ENCODE measurements at regions not wholly inside any gene's neighbourhood (a gene's known extent, or its start where the extent isn't known, plus 50 kb on each side); places are given as distances from the start of the nearest gene placed in this dataset.
A peak's percentile ranks its signal among the peaks of the same experiment; 100 is the strongest.
"Not testable (repeated sequence)": the region's sequence is repeated elsewhere in the genome, so short reads cannot be mapped to it uniquely, and the experiment has no call there.

DNA sequence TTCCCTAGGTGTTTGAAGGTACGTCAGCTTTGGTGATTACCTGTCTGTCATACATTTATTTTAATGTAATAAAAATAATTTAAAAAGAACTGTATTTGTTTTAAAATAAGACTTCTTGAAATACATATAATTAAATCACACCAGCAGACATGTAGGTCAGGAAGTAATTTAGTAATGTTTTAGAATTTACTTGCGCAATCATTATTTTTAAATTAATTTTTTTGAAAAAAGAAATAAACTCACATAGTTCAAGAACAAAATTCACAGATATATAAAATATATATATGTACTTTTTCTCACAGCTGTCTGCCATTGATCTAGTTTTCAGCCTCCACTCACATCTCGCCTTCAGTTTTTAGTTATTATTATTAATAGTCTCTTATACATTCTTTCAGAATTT is 875.9 kb downstream of the TTLL7 start:
- H3K36me3 ChIP-seq: no peaks in the 10 kb centered on the region
- H3K27ac ChIP-seq: no peak overlapping the region
- no peak for DNase-seq
- no peaks in the 10 kb centered on the region for H3K27me3 ChIP-seq
- no peaks in the 10 kb centered on the region for H3K4me1 ChIP-seq
- intact Hi-C loops (cut with DNase I): no loop called here
- H3K9me3 ChIP-seq: peaks cover 0 to 2% of the 10 kb centered on the region in 2 donors
- H3K4me3 ChIP-seq: no peak overlapping the region
- TF ChIP-seq, protein P1, sequence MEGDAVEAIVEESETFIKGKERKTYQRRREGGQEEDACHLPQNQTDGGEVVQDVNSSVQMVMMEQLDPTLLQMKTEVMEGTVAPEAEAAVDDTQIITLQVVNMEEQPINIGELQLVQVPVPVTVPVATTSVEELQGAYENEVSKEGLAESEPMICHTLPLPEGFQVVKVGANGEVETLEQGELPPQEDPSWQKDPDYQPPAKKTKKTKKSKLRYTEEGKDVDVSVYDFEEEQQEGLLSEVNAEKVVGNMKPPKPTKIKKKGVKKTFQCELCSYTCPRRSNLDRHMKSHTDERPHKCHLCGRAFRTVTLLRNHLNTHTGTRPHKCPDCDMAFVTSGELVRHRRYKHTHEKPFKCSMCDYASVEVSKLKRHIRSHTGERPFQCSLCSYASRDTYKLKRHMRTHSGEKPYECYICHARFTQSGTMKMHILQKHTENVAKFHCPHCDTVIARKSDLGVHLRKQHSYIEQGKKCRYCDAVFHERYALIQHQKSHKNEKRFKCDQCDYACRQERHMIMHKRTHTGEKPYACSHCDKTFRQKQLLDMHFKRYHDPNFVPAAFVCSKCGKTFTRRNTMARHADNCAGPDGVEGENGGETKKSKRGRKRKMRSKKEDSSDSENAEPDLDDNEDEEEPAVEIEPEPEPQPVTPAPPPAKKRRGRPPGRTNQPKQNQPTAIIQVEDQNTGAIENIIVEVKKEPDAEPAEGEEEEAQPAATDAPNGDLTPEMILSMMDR (IDR thresholded peaks at IDR 0.05): no peak
- no peak for ATAC-seq

DNA sequence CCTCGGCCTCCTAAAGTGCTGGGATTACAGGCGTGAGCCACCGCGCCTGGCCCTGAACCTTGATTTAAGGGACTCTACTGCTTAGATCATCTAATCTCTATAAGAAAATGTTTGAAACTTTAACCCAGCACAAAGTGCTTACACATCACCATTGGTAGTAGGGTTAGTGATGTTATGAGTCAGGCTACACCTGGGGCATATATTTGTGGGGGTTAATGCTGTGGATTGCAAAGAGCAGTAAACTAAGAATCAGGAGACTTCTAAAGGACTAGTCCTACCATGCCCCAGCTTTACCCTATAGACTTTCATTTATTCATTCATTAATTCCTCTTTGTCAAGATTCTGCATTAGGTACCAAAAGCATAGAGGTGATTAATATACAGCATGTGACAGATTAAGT is 880.5 kb downstream of the TTLL7 start:
- intact Hi-C loops (cut with DNase I): no loop called here
- H3K9me3 ChIP-seq: peaks cover 0 to 4% of the 10 kb centered on the region in 2 donors
- no peak for ATAC-seq

DNA sequence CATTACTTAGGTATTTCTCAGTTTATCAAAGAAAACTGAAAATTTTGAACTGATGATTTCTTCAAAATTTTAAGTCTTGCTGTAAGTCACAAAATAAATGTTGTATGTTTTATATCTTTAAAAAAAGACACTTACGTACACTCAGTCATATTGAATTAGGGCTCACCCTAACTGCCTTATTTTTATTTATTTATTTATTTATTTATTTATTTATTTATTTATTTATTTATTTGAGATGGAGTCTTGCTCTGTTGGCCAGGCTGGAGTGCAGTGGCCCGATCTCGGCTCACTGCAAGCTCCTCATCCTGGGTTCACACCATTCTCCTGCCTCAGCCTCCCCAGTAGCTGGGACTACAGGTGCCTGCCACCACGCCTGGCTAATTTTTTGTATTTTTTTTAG is 881.9 kb downstream of the TTLL7 start:
- H3K4me3 ChIP-seq; H3K27ac ChIP-seq; H3K27me3 ChIP-seq; H3K9me3 ChIP-seq; H3K36me3 ChIP-seq; intact Hi-C loops (cut with DNase I); H3K4me1 ChIP-seq; DNase-seq; ATAC-seq: not testable (repeated sequence)

More for the DNA sequence above, 880.5 kb downstream of the TTLL7 start:
- TF ChIP-seq, protein P1 (IDR thresholded peaks at IDR 0.05): no peak
- DNase-seq: peak in 1 of 4 donors; percentile 20
- H3K27ac ChIP-seq: no peak overlapping the region
- no peaks in the 10 kb centered on the region for H3K4me1 ChIP-seq
- no peaks in the 10 kb centered on the region for H3K36me3 ChIP-seq
- H3K4me3 ChIP-seq: no peak overlapping the region
- no peaks in the 10 kb centered on the region for H3K27me3 ChIP-seq

DNA sequence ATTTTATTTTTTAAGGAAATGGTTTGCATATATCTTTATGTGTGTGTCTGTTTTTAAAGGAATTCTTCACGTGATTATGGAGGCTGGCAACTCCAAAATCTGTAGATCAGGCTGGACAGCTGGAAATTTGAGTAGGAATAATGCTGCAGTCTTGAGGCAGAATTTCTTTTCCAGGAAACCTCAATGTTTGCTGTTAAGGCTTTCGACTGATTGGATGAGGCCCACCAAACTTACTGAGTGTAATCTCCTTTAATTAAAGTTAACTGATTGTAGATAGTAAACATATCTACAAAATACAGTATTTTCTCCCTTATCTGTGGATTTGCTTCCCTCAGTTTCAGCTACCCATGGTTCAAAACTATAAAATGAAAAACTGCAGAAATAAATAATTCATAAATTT is 883.1 kb downstream of the TTLL7 start:
- no peaks in the 10 kb centered on the region for H3K27me3 ChIP-seq
- no peak for ATAC-seq

GRCh38 chr1:83114136-83114834 is 884.6 kb downstream of the TTLL7 start:
- DNase-seq: no peak
- Histone ChIP-seq H3K27me3 (no peaks in the 10 kb centered on the region), H3K9me3 (peaks cover 0 to 11% of the 10 kb centered on the region in 2 donors), H3K27ac (no peak overlapping the region), H3K4me1 (no peaks in the 10 kb centered on the region), H3K4me3 (no peak overlapping the region), H3K36me3 (no peaks in the 10 kb centered on the region)
- TF ChIP-seq, protein P1 (IDR thresholded peaks at IDR 0.05): no peak
- ATAC-seq: no peak
- intact Hi-C loops (cut with DNase I): no loop called here

More for the DNA sequence above, 883.1 kb downstream of the TTLL7 start:
- H3K27ac ChIP-seq: no peak overlapping the region
- H3K4me3 ChIP-seq: no peak overlapping the region
- intact Hi-C loops (cut with DNase I): no loop called here
- no peaks in the 10 kb centered on the region for H3K4me1 ChIP-seq
- H3K9me3 ChIP-seq: peaks cover 0 to 8% of the 10 kb centered on the region in 2 donors
- TF ChIP-seq, protein P1 (IDR thresholded peaks at IDR 0.05): no peak
- no peak for DNase-seq
- H3K36me3 ChIP-seq: no peaks in the 10 kb centered on the region

DNA sequence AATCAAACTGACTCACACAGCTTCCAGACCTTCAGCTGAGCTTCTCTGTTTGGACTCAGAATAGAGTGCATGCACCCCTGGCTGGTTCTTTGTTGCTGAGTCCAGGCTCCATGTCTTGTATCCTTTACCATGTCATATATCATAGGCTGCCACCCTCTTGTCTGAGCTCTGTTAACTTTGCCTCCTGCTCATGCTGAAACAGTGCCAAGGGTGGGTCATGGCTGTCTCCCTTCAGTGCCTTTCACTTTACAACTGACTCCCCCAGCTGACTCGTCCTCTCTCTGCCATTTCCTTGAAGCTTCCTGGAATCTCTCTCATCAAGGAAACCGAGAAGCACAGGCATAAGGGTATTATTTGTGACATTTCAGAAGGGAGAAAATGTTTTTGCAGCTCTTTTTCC is 885.3 kb downstream of the TTLL7 start:
- intact Hi-C loops (cut with DNase I): no loop called here
- DNase-seq: no peak
- Histone ChIP-seq H3K4me3 (no peak overlapping the region), H3K4me1 (no peaks in the 10 kb centered on the region), H3K27me3 (no peaks in the 10 kb centered on the region), H3K9me3 (peaks cover 0 to 11% of the 10 kb centered on the region in 2 donors), H3K36me3 (no peaks in the 10 kb centered on the region), H3K27ac (no peak overlapping the region)
- TF ChIP-seq, protein P1 (IDR thresholded peaks at IDR 0.05): no peak
- ATAC-seq: no peak

Data from left lung (tissue), 4 donors.